C4-2B (cell line): ENCODE measurements at regions not wholly inside any gene's neighbourhood (a gene's known extent, or its start where the extent isn't known, plus 50 kb on each side); places are given as distances from the start of the nearest gene placed in this dataset.

ENCODE experiments used
- ZFX ChIP-seq: fragments of 450-650 bp; IDR thresholded peaks from 2 replicates; pipeline ENCODE4 v1.6.1; 2017
- TF ChIP-seq, protein P1 (sequence below): fragments of 450-650 bp; conservative IDR thresholded peaks from 2 replicates; pipeline ENCODE4 v1.5.1; 2017; ENCODE audit warnings: mild to moderate bottlenecking

DNA sequence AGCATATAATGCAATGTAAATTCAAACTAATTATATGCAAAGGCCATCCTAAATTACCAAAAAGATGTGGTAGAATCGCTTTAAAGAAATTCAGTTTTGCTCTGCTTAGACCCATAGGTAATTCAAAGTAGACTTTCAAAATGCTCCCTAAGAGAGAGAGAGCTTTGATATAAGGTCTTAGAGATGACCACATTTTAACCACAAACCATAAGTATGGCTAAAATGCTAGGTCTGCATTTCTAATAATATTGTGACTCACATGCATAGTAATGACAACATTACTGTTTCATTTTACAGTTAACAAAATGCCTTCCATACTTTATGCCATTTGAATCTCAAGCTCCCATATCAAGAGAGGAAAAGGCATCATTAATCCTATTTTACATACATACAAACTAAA lies 144.5 kb downstream of the RAD51AP2 start:
- TF ChIP-seq, protein P1, sequence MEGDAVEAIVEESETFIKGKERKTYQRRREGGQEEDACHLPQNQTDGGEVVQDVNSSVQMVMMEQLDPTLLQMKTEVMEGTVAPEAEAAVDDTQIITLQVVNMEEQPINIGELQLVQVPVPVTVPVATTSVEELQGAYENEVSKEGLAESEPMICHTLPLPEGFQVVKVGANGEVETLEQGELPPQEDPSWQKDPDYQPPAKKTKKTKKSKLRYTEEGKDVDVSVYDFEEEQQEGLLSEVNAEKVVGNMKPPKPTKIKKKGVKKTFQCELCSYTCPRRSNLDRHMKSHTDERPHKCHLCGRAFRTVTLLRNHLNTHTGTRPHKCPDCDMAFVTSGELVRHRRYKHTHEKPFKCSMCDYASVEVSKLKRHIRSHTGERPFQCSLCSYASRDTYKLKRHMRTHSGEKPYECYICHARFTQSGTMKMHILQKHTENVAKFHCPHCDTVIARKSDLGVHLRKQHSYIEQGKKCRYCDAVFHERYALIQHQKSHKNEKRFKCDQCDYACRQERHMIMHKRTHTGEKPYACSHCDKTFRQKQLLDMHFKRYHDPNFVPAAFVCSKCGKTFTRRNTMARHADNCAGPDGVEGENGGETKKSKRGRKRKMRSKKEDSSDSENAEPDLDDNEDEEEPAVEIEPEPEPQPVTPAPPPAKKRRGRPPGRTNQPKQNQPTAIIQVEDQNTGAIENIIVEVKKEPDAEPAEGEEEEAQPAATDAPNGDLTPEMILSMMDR = no peak
- no peak for TF ChIP-seq ZFX
